ENCODE measurements at regions not wholly inside any gene's neighbourhood (a gene's known extent, or its start where the extent isn't known, plus 50 kb on each side); places are given as distances from the start of the nearest gene placed in this dataset.

- TF ChIP-seq CTCF (IDR thresholded peaks at IDR 0.05) = no peak
- H3K27ac Mint-ChIP-seq = no peak overlapping the region
- H3K9me3 Mint-ChIP-seq = peaks cover 24% of the 10 kb centered on the region
- peaks cover 32% of the 10 kb centered on the region for H3K4me1 Mint-ChIP-seq
- peaks cover 6% of the 10 kb centered on the region for H3K27me3 Mint-ChIP-seq (ENCODE audit: low read depth, poor library complexity)
- no peak for DNase-seq
- peaks cover 11% of the 10 kb centered on the region for H3K36me3 Mint-ChIP-seq (ENCODE audit: low read depth)
- H3K4me3 Mint-ChIP-seq = no peak overlapping the region
Observed at GRCh38 chr11:19602891-19603290, 109.7 kb upstream of the NAV2 start.

DNA sequence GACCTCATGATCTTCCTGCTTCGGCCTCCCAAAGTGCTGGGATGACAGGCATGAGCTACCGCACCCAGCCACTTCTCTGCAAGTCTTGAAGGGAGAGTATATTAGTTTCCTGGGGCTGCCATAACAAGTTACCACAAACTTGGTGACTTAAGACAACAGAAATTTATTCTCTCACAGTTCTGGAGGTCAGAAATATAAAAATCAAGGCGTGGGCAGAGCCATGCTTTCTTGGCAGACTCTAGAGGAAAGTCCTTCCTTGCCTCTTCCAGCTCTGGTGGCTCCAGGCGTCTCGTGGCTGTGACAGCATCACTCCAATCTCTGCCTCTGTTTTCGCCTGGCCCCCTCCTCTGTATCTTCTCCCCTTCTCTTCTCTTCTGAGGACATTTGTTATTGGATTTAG is 110.2 kb upstream of the NAV2 start:
- no peak overlapping the region for H3K27ac Mint-ChIP-seq
- no peak overlapping the region for H3K4me3 Mint-ChIP-seq
- peaks cover 32% of the 10 kb centered on the region for H3K4me1 Mint-ChIP-seq
- H3K9me3 Mint-ChIP-seq = peaks cover 24% of the 10 kb centered on the region
- no peak for DNase-seq
- H3K27me3 Mint-ChIP-seq (ENCODE audit: low read depth, poor library complexity) = peaks cover 6% of the 10 kb centered on the region
- H3K36me3 Mint-ChIP-seq (ENCODE audit: low read depth) = peaks cover 11% of the 10 kb centered on the region
- no peak for TF ChIP-seq CTCF (IDR thresholded peaks at IDR 0.05)

GRCh38 chr11:19601235-19601634 is 111.4 kb upstream of the NAV2 start:
- TF ChIP-seq CTCF (IDR thresholded peaks at IDR 0.05) = no peak
- H3K27me3 Mint-ChIP-seq (ENCODE audit: low read depth, poor library complexity) = peaks cover 6% of the 10 kb centered on the region
- H3K27ac Mint-ChIP-seq = no peak overlapping the region
- no peak overlapping the region for H3K4me3 Mint-ChIP-seq
- H3K9me3 Mint-ChIP-seq = peaks cover 24% of the 10 kb centered on the region
- DNase-seq = no peak
- peaks cover 11% of the 10 kb centered on the region for H3K36me3 Mint-ChIP-seq (ENCODE audit: low read depth)
- H3K4me1 Mint-ChIP-seq = peaks cover 22% of the 10 kb centered on the region

DNA sequence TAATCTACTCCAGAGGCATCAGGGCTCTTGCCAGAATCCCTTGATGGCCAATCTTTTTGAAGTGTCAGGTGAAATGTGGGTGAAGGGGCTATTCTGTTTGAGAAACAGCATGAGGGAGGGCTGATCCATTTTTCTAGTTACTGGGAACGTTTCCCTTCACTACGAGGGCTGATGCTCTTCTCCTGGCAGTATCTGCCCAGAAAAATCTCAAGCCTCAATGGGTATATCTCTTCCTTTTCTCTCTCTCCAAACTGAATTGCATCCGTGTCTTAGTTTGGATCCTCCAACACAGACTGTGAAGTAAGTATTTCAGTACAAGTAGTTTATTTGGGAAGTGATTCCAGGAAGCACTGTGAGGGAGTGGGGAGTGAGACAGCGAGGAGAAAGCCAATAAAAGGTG is 113.0 kb upstream of the NAV2 start:
- DNase-seq = no peak
- Mint-ChIP-seq H3K4me3 (no peak overlapping the region), H3K27me3 (ENCODE audit: low read depth, poor library complexity) (peaks cover 6% of the 10 kb centered on the region), H3K27ac (no peak overlapping the region), H3K4me1 (peaks cover 16% of the 10 kb centered on the region), H3K9me3 (peaks cover 20% of the 10 kb centered on the region), H3K36me3 (ENCODE audit: low read depth) (peaks cover 8% of the 10 kb centered on the region)
- TF ChIP-seq CTCF (IDR thresholded peaks at IDR 0.05) = no peak

GRCh38 chr11:19598876-19599486 is 113.7 kb upstream of the NAV2 start:
- peaks cover 16% of the 10 kb centered on the region for H3K4me1 Mint-ChIP-seq
- H3K9me3 Mint-ChIP-seq = peaks cover 13% of the 10 kb centered on the region
- peaks cover 2% of the 10 kb centered on the region for H3K27me3 Mint-ChIP-seq (ENCODE audit: low read depth, poor library complexity)
- H3K36me3 Mint-ChIP-seq (ENCODE audit: low read depth) = peaks cover 3% of the 10 kb centered on the region
- no peak overlapping the region for H3K27ac Mint-ChIP-seq
- no peak overlapping the region for H3K4me3 Mint-ChIP-seq
- TF ChIP-seq CTCF (IDR thresholded peaks at IDR 0.05) = no peak
- no peak for DNase-seq

DNA sequence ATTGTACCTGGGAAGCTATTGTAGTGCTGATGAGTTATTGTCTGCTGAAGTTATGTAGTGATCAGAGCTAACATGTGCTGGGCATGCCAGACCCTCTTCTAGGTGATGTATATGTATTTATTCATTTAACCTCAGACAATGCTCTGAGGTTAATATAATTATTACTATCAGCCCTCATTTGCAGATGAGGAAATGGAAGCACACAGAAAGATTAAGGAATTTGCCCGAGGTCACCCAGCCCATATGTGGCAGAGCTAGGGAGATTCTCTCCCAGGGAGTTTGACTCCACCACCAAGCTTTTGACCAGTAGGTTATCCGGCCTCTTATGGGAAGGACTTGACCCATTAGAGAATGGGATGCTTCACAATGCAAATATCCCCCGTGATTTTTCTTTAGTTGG is 114.2 kb upstream of the NAV2 start:
- H3K4me1 Mint-ChIP-seq = peaks cover 16% of the 10 kb centered on the region
- TF ChIP-seq CTCF (IDR thresholded peaks at IDR 0.05) = no peak
- no peak overlapping the region for H3K4me3 Mint-ChIP-seq
- H3K27ac Mint-ChIP-seq = no peak overlapping the region
- no peak for DNase-seq
- peaks cover 8% of the 10 kb centered on the region for H3K9me3 Mint-ChIP-seq
- H3K36me3 Mint-ChIP-seq (ENCODE audit: low read depth) = no peaks in the 10 kb centered on the region
- H3K27me3 Mint-ChIP-seq (ENCODE audit: low read depth, poor library complexity) = no peaks in the 10 kb centered on the region

Data from nephron progenitor cell (in vitro differentiated cells).